HG03354 (cell line): ENCODE measurements at regions not wholly inside any gene's neighbourhood (a gene's known extent, or its start where the extent isn't known, plus 50 kb on each side); places are given as distances from the start of the nearest gene placed in this dataset.
"Not testable (repeated sequence)": the region's sequence is repeated elsewhere in the genome, so short reads cannot be mapped to it uniquely, and the experiment has no call there.

ENCODE experiments used
- ATAC-seq: cut with Tn5 transposase; IDR thresholded peaks from one replicate; pipeline ENCODE4 v1.9.1; 2021; ENCODE audit warnings: mild to moderate bottlenecking; ENCODE audit not compliant: unreplicated experiment, poor library complexity, severe bottlenecking

- no peak for ATAC-seq
Observed at GRCh38 chr2:19209575-19210341, 148.7 kb downstream of the OSR1 start.

GRCh38 chr2:19208479-19209199, 149.8 kb downstream of the OSR1 start:
- no peak for ATAC-seq

GRCh38 chr2:19207452-19207851, 151.0 kb downstream of the OSR1 start:
- ATAC-seq, result no peak

- ATAC-seq, result no peak
Observed at GRCh38 chr2:19205983-19206533, 152.4 kb downstream of the OSR1 start.

GRCh38 chr2:19203866-19204265, 154.6 kb downstream of the OSR1 start:
- no peak for ATAC-seq

GRCh38 chr2:19201911-19202462, 156.4 kb downstream of the OSR1 start:
- ATAC-seq, result no peak

- no peak for ATAC-seq
Observed at GRCh38 chr2:19198381-19198780, 160.0 kb downstream of the OSR1 start.

GRCh38 chr2:19195661-19196060, 162.8 kb downstream of the OSR1 start:
- ATAC-seq, result no peak

GRCh38 chr2:19189391-19189790, 169.0 kb downstream of the OSR1 start:
- ATAC-seq, result no peak

GRCh38 chr2:19187323-19188020, 171.0 kb downstream of the OSR1 start:
- no peak for ATAC-seq

GRCh38 chr2:19185086-19185485, 173.3 kb downstream of the OSR1 start:
- no peak for ATAC-seq

GRCh38 chr2:19178175-19178574, 180.2 kb downstream of the OSR1 start:
- no peak for ATAC-seq

GRCh38 chr2:19176977-19177376, 181.4 kb downstream of the OSR1 start:
- ATAC-seq, result no peak

GRCh38 chr2:19176172-19176852, 182.1 kb downstream of the OSR1 start:
- ATAC-seq, result no peak

- ATAC-seq, result no peak
Observed at GRCh38 chr2:19174176-19174575, 184.2 kb downstream of the OSR1 start.

GRCh38 chr2:19171409-19171808, 187.0 kb downstream of the OSR1 start:
- no peak for ATAC-seq

GRCh38 chr2:19169134-19169768, 189.2 kb downstream of the OSR1 start:
- no peak for ATAC-seq

- ATAC-seq, result not testable (repeated sequence)
Observed at GRCh38 chr2:19164099-19164498, 194.3 kb downstream of the OSR1 start.

GRCh38 chr2:19158896-19159295, 199.5 kb downstream of the OSR1 start:
- no peak for ATAC-seq
